ENCODE measurements at regions not wholly inside any gene's neighbourhood (a gene's known extent, or its start where the extent isn't known, plus 50 kb on each side); places are given as distances from the start of the nearest gene placed in this dataset.

DNA sequence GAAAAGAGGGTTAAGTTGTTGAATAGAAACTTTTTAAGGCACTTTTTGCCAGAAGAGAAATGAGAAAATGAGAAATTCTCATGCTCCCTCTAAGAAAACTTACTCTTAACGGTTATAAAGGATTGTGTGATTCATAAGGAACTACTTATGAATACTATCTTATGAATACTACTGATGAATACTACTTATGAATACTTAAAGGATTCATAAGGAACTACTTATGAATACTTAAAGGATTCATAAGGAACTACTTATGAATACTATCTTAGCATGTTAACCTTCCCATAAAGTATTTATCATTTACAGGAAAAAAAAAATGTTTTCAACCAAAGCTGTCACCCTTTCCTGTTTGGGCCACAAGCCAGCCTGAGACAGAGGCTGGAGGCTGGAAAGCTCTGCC is 53.1 kb upstream of the UCN3 start:
- no peak for DNase-seq

DNA sequence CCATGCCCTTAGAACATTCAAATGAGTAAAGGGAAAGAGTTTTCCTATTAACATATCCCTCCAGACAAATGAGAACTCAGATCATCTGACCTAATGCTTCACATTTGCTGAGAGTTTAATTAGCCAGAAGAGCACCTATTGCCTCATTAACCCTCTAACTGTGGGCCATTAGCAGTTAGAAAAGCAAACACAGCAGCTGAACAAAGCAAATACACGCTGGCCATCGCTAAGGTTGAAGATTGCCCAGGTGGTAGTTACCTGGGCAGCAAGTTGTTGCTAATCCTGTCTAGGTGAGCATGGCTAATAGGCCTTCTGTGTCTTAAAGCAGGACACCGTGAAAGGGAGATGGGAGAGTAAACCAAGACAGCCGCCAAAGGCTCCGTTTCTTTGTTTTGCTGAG is 49.9 kb upstream of the UCN3 start:
- no peak for DNase-seq

All from CD4-positive, alpha-beta T cell treated with Interleukin-1 beta for 1 hour (primary cell).